Thyroid gland (tissue), 4 donors: ENCODE measurements at regions not wholly inside any gene's neighbourhood (a gene's known extent, or its start where the extent isn't known, plus 50 kb on each side); places are given as distances from the start of the nearest gene placed in this dataset.

ENCODE experiments used
- CTCF ChIP-seq, 6 experiments: fragments of 200-600 bp in 3 of 6; fragments of 450-650 bp in 3 of 6; sonication (generic) in 3 of 6; IDR thresholded peaks; one replicate each; pipeline ENCODE4 v1.5.1; 2016 to 2019; ENCODE audit warnings: antibody characterized with exemption in 6 of 6, mild to moderate bottlenecking in 2 of 6, inconsistent platforms in 1 of 6, moderate library complexity in 1 of 6
- POLR2A ChIP-seq, 2 donors: fragments of 450-650 bp; IDR thresholded peaks; one replicate each; pipeline ENCODE4 v1.6.1; 2017; ENCODE audit warnings: antibody characterized with exemption in 2 of 2, mild to moderate bottlenecking in 2 of 2, moderate library complexity in 1 of 2

- no peak for TF ChIP-seq CTCF (IDR thresholded peaks at IDR 0.05)
- no peak for TF ChIP-seq POLR2A (IDR thresholded peaks at IDR 0.05)
These were observed 240.6 kb downstream of the KCTD12 start for GRCh38 chr13:76645632-76646031.
